Activated B cell treated with CpG ODN at 0.5 μM for 24 hours (primary cell): ENCODE measurements at regions not wholly inside any gene's neighbourhood (a gene's known extent, or its start where the extent isn't known, plus 50 kb on each side); places are given as distances from the start of the nearest gene placed in this dataset.
"Not testable (repeated sequence)": the region's sequence is repeated elsewhere in the genome, so short reads cannot be mapped to it uniquely, and the experiment has no call there.

Experiments
- ATAC-seq: fragments of 200-7000 bp; cut with Tn5 transposase; one replicate; pipeline ENCODE4 v1.10.0; 2021; ENCODE audit warnings: low read depth, mild to moderate bottlenecking, moderate library complexity
- CTCF ChIA-PET: fragments of 350-600 bp; sonication (Branson Sonifier 250); formaldehyde crosslinking; loops from one replicate; lab custom pipeline; 2021; ENCODE audit warnings: antibody characterized with exemption; lab: Charles Lee
- POLR2A ChIA-PET: fragments of 350-600 bp; sonication (Branson Sonifier 250); formaldehyde crosslinking; loops from one replicate; lab custom pipeline; 2021; ENCODE audit warnings: antibody characterized with exemption; lab: Charles Lee
- DNase-seq: peaks from one replicate; pipeline ENCODE4 v3.0.0; 2022
- H3K27ac Mint-ChIP-seq: one replicate; pipeline ENCODE4 v1.8.0; 2020; ENCODE audit warnings: mixed read lengths
- H3K27me3 Mint-ChIP-seq: one replicate; pipeline ENCODE4 v1.8.0; 2021; ENCODE audit warnings: mixed read lengths
- H3K36me3 Mint-ChIP-seq: one replicate; pipeline ENCODE4 v1.8.0; 2021; ENCODE audit warnings: low read depth, mixed read lengths
- H3K4me1 Mint-ChIP-seq: one replicate; pipeline ENCODE4 v1.8.0; 2021; ENCODE audit warnings: mixed read lengths
- H3K4me3 Mint-ChIP-seq: one replicate; pipeline ENCODE4 v1.8.0; 2020; ENCODE audit warnings: mild to moderate bottlenecking, mixed read lengths
- H3K9me3 Mint-ChIP-seq: one replicate; pipeline ENCODE4 v1.8.0; 2020; ENCODE audit warnings: mixed read lengths
- intact Hi-C: fragments of 100-400 bp; cut with micrococcal nuclease; formaldehyde crosslinking; loops from one replicate; pipeline ENCODE4 v1.15.1; 2024
- TF ChIP-seq, protein P1 (sequence below): fragments of 200-600 bp; IDR thresholded peaks from one replicate; pipeline ENCODE4 v1.8.0; 2022; ENCODE audit warnings: antibody characterized with exemption, mild to moderate bottlenecking

DNA sequence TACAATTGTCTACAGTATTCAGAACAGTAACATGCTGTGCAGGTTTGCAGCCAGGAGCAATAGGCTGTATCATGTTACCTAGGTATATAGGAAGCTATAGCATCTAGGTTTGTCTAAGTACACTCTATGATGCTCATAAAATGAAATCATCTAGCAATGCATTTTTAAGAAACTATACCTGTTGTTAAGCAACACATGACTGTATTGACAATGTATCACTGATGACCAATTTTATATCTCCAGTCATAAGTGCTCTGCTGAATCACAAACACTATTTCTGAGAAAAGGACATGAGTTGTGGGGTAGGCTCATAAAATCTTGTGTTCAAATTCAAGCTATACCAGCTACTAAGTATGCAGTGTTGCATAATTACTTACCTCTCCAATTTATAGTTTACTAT, 501.3 kb downstream of the CD109 start:
- DNase-seq (no peak), ATAC-seq (no peak)
- H3K36me3 Mint-ChIP-seq = no peaks in the 10 kb centered on the region
- no peak overlapping the region for H3K4me3 Mint-ChIP-seq
- POLR2A ChIA-PET = no interaction called here
- intact Hi-C loops = no loop called here
- H3K9me3 Mint-ChIP-seq = peaks cover 2% of the 10 kb centered on the region
- TF ChIP-seq, protein P1, sequence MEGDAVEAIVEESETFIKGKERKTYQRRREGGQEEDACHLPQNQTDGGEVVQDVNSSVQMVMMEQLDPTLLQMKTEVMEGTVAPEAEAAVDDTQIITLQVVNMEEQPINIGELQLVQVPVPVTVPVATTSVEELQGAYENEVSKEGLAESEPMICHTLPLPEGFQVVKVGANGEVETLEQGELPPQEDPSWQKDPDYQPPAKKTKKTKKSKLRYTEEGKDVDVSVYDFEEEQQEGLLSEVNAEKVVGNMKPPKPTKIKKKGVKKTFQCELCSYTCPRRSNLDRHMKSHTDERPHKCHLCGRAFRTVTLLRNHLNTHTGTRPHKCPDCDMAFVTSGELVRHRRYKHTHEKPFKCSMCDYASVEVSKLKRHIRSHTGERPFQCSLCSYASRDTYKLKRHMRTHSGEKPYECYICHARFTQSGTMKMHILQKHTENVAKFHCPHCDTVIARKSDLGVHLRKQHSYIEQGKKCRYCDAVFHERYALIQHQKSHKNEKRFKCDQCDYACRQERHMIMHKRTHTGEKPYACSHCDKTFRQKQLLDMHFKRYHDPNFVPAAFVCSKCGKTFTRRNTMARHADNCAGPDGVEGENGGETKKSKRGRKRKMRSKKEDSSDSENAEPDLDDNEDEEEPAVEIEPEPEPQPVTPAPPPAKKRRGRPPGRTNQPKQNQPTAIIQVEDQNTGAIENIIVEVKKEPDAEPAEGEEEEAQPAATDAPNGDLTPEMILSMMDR = no peak
- H3K4me1 Mint-ChIP-seq = no peaks in the 10 kb centered on the region
- no peaks in the 10 kb centered on the region for H3K27me3 Mint-ChIP-seq
- H3K27ac Mint-ChIP-seq = no peak overlapping the region
- CTCF ChIA-PET = no interaction called here

DNA sequence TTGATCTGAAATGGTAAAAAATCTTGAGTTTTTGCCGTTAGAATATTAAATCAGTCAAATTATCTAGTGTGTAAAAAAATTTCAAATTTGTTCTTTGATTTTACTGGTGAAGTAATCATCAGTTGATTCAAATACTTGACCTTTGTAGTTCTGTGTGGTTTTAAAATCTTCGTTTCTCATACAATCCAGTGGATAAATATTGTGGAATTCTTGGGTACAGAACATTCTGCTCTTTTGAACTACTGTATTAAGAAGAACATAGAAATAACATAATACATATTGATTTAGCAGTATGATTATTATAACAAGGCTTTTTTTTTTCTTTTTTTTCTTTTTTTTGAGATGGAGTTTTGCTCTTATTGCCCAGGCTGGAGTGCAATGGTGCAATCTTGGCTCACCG, 491.8 kb downstream of the CD109 start:
- no peaks in the 10 kb centered on the region for H3K27me3 Mint-ChIP-seq
- no peaks in the 10 kb centered on the region for H3K36me3 Mint-ChIP-seq
- no peak overlapping the region for H3K4me3 Mint-ChIP-seq
- TF ChIP-seq, protein P1 = no peak
- POLR2A ChIA-PET = no interaction called here
- ATAC-seq (no peak), DNase-seq (no peak)
- H3K9me3 Mint-ChIP-seq = no peaks in the 10 kb centered on the region
- intact Hi-C loops = no loop called here
- H3K27ac Mint-ChIP-seq = no peak overlapping the region
- CTCF ChIA-PET = no interaction called here
- no peaks in the 10 kb centered on the region for H3K4me1 Mint-ChIP-seq

DNA sequence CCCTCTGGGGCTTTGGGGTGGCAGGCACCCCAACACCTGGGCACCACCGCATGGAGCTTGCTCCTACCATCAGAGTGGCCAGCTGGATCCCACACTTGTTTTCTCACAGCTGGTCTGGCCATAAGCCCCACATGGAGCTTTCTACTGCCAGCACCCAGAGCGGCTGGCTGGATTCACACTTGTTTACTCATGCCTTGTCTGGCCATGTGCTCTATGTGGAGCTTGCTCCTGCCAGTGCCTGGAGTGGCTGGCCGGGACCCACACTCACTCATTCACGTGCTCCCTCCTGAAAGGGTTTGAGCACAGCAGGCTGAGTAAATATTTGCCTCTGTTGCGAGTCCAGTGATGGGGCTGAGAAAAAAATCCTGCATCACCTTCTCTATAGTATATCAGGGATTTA, 487.0 kb downstream of the CD109 start:
- intact Hi-C loops = no loop called here
- DNase-seq (no peak), ATAC-seq (no peak)
- H3K36me3 Mint-ChIP-seq = no peaks in the 10 kb centered on the region
- ChIA-PET CTCF (no interaction called here), POLR2A (no interaction called here)
- no peaks in the 10 kb centered on the region for H3K9me3 Mint-ChIP-seq
- TF ChIP-seq, protein P1 = no peak
- H3K4me3 Mint-ChIP-seq = no peak overlapping the region
- no peak overlapping the region for H3K27ac Mint-ChIP-seq
- no peaks in the 10 kb centered on the region for H3K4me1 Mint-ChIP-seq
- no peaks in the 10 kb centered on the region for H3K27me3 Mint-ChIP-seq

DNA sequence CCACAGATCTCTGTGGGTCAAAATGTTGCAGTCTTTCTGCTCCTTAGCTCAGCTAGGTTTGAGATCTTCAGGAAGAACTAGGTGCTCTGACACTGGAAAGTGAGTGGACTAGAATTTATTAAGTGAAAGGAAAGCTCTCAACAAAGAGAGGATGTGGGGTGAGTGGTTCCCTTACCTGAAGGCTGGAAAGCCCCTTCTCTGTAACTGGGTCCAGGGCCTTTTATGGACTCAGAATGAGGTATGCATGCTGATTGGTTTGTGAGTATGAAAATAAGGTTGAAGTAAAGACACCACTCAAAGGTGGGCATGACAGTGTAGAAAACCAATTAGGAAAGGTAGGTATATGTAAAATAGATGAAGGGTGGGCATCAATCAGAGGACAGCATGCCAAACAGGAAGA, 485.5 kb downstream of the CD109 start:
- DNase-seq = no peak
- Mint-ChIP-seq H3K27ac (no peak overlapping the region), H3K36me3 (no peaks in the 10 kb centered on the region), H3K4me3 (no peak overlapping the region), H3K9me3 (no peaks in the 10 kb centered on the region), H3K27me3 (no peaks in the 10 kb centered on the region), H3K4me1 (no peaks in the 10 kb centered on the region)
- ChIA-PET POLR2A (no interaction called here), CTCF (no interaction called here)
- no peak for ATAC-seq
- TF ChIP-seq, protein P1 = no peak
- intact Hi-C loops = no loop called here

DNA sequence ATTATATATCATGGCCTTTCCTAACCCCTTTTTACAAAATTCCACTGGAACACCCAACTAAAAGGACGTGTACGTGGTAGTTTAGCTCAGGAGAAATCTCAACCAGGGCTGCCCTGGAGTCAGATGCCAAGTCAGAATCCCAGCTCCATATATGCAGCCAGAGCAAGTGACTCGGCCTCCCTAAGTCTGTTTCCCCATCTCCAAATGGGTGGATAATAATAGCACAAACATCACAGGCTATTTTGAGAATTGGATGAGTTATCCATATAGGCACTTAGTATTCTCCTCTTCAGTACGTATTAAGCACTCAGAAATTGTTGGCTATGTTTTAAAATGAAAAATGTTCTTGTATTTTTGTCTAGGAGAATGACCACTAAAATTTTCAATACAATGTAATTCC, 481.5 kb downstream of the CD109 start:
- ATAC-seq = no peak
- Mint-ChIP-seq H3K27me3 (no peaks in the 10 kb centered on the region), H3K4me3 (no peak overlapping the region), H3K27ac (no peak overlapping the region), H3K4me1 (no peaks in the 10 kb centered on the region), H3K9me3 (no peaks in the 10 kb centered on the region), H3K36me3 (no peaks in the 10 kb centered on the region)
- intact Hi-C loops = no loop called here
- ChIA-PET CTCF (no interaction called here), POLR2A (no interaction called here)
- TF ChIP-seq, protein P1 = no peak
- DNase-seq = no peak

DNA sequence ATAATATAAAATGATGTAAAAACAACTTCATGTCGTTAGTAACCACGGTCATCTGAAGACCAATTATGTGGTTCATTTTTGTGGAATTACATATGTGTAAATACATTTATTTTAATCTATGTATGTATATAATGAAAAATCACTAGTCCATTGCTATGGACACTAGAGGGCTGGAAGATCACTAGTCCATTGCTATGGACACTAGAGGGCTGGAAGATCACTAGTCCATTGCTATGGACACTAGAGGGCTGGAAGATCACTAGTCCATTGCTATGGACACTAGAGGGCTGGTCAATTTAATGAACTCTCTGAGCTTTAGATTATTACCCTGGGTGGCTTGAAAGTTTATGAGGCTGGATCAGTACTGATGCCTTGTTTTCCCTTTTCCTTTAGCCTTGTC, 474.5 kb downstream of the CD109 start:
- DNase-seq, H3K4me1 Mint-ChIP-seq, CTCF ChIA-PET, H3K36me3 Mint-ChIP-seq, H3K4me3 Mint-ChIP-seq, H3K27ac Mint-ChIP-seq, POLR2A ChIA-PET, intact Hi-C loops, ATAC-seq, H3K27me3 Mint-ChIP-seq, H3K9me3 Mint-ChIP-seq: not testable (repeated sequence)
